Endothelial cell of umbilical vein (primary cell): ENCODE measurements at regions not wholly inside any gene's neighbourhood (a gene's known extent, or its start where the extent isn't known, plus 50 kb on each side); places are given as distances from the start of the nearest gene placed in this dataset.

ENCODE experiments used
- CTCF ChIP-seq, 2 donors: IDR thresholded peaks; 1 replicate in 1 of 2; 2 replicates in 1 of 2; pipeline ENCODE4 v1.5.1; 2011; ENCODE audit warnings: low read length in 2 of 2, mild to moderate bottlenecking in 2 of 2, moderate library complexity in 2 of 2, control low read depth in 1 of 2, inconsistent platforms in 1 of 2, low read depth in 1 of 2; ENCODE audit not compliant: insufficient read depth in 1 of 2; ENCODE audit errors: extremely low read depth in 1 of 2
- EZH2 ChIP-seq: IDR thresholded peaks from 2 replicates; pipeline ENCODE4 v1.6.1; 2012; ENCODE audit warnings: borderline replicate concordance, low read depth, mild to moderate bottlenecking, moderate library complexity, low read length, inconsistent platforms; ENCODE audit not compliant: severe bottlenecking
- JUN ChIP-seq: IDR thresholded peaks from 2 replicates; pipeline ENCODE4 v1.6.1; 2011; ENCODE audit warnings: borderline replicate concordance, low read depth; ENCODE audit not compliant: insufficient read length, insufficient read depth
- POLR2A ChIP-seq: IDR thresholded peaks from 2 replicates; pipeline ENCODE4 v1.6.1; 2012; ENCODE audit warnings: low read depth, mild to moderate bottlenecking, control low read depth, low read length

DNA sequence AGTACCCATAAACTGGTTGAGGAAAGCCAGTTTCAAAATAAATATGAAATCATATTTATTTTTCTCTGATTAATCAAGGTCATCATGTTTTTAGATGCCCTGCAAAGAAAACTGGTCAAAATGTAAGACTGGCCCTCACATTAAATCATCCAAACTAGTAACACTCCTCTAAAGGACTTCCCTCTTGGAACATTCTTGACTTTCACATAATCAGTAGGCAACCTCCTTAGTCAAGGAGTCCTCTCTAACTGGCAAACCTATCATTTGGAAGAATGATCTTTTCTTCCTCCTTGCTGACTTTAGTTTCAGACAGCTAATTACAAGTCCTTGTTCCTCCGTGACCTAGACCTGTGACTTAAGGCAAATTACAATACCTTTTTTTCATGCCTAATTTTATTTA lies 82.5 kb upstream of the DCBLD2 start:
- TF ChIP-seq CTCF (IDR thresholded peaks at IDR 0.05; ENCODE audit: extremely low read depth in 1 of 2, insufficient read depth in 1 of 2, low read depth in 1 of 2, low read length in 2 of 2) (no peak), EZH2 (no peak), POLR2A (no peak), JUN (no peak)
